Ecto neural progenitor cell (in vitro differentiated cells): ENCODE measurements at regions not wholly inside any gene's neighbourhood (a gene's known extent, or its start where the extent isn't known, plus 50 kb on each side); places are given as distances from the start of the nearest gene placed in this dataset.

ENCODE experiments used
- DNase-seq: peaks from one replicate; pipeline ENCODE4 v3.0.0-alpha.2; 2018; ENCODE audit warnings: low spot score

- no peak for DNase-seq
These were observed 141.5 kb downstream of the RRAGC start for GRCh38 chr1:38718031-38718430.

DNA sequence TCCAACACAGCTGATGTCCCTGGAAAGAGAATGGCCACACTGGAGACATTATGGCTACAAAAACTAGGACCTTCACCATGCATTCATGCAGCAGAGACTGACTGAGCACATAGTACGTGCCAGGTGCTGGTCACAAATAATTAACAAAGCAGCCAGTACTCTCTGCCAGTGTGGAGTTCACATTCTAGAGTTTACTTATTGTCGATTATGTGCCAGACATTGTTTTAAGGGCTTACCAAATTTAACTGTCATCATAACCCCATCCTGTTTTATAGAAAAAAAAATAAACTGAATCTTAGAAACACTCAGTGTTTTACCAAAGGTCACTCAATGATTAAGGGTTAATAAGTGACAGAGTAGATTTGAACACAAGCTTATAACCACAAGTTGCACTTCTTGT lies 143.3 kb downstream of the RRAGC start:
- DNase-seq, result no peak

- DNase-seq, result no peak
These were observed 144.2 kb downstream of the RRAGC start for GRCh38 chr1:38715415-38715814.

- DNase-seq, result no peak
These were observed 147.5 kb downstream of the RRAGC start for GRCh38 chr1:38712046-38712445.

GRCh38 chr1:38708701-38709258 lies 150.8 kb downstream of the RRAGC start:
- no peak for DNase-seq

DNA sequence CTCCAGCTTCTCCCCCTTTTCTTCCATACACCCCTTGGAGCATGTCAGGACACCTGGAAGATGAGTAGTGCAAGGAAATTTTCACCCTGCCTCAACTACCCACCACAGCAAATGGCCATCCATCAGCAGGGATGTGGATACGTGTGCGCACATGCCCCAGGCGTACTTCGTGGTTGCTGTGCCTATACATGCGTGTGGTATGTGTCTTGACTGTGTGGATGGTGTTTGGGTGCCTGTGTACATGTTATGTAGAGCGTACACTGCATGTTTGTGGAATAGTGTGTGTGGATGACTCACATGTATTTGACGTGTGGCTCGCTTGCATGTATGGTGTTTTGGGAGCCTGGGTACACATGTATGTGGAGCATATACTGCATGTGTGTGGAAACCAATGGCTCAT lies 158.5 kb downstream of the RRAGC start:
- no peak for DNase-seq

DNA sequence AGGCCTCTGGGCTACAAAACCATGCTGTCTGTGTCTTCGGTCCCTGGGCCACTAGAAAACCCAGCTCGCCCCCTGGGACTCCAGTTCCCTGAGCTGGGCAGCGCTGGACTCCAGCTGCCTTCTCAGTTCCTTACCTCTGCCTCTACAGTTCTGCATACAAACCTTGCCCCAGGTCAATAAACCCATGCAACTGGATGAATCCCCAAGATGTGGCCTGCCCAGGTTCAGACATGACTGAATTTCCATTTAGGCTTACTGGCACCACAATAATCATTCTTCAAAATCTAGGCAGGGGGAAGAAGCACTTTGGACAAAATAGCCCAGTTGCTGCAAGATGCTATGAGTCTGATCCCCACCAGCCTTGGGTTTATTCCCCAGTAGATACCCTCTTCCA lies 159.5 kb downstream of the RRAGC start:
- no peak for DNase-seq

GRCh38 chr1:38699330-38700076 lies 160.1 kb downstream of the RRAGC start:
- DNase-seq, result no peak

GRCh38 chr1:38697387-38697786 lies 162.2 kb downstream of the RRAGC start:
- DNase-seq, result no peak

DNA sequence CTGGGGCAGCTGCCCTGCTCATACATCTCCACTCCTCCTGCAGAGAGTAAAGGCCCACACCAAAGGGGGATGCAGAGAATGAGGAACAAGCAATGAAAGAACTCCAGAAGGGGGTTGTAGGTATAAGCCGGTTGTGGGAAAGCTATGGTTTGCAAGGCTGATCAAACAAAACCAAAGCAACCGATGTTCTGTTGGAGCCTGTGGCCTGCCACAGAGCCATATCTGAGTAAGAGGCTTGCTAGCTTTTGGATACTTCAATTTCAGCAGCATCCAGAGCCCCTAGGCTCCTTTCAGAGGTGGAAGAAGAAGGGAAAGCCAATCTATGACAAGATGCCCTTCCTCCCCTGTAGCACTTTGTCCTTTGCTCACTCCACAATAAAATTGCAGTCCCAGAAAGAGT lies 163.2 kb downstream of the RRAGC start:
- no peak for DNase-seq

- no peak for DNase-seq
These were observed 165.8 kb downstream of the RRAGC start for GRCh38 chr1:38693759-38694158.

DNA sequence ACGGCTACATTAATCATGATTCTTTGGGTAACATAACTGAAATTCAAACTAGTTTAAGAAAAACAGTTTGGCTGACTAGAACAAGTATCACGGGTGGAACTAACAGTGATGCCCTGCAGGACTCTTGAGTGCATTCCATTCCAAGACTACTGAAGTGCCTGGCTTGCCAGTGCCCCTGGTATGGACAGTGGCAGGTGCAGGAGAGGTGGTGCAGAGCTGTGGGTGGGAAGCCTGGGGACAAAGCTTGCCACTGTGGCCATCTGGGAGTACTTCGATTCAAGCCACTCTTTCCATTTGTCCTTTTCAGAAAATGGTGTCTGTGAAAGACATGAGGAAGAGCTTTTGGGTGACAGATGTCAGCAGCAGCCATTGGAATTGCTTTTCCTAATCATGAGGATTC lies 166.5 kb downstream of the RRAGC start:
- no peak for DNase-seq

DNA sequence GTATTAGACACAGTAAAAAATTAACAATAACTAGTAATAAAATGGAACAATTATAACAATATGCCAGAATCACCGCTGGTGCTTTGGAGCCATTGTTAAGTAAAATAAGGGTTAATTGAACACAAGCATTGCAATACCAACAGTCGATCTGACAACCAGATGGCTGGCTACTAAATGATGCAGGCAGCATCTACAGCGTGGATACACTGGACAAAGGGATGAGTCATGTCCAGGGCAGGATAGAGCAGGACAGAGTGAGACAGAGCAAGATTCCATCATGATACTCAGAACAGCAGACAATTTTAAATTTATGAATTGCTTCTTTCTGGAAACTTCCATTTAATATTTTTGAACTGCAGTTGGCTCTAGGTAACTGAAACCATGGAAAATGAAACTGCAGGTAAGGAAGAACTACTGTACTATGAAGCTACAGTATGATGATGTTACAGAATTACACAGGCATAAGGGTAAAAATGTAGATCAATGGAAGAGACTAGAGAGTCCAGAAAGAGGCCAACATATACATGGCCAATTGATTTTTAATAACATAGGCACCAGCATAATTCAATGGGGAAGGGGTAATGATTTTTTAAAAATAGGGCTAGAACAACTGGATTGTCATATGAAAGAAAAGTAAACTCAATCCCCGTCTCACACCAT lies 168.7 kb downstream of the RRAGC start:
- DNase-seq, result no peak

DNA sequence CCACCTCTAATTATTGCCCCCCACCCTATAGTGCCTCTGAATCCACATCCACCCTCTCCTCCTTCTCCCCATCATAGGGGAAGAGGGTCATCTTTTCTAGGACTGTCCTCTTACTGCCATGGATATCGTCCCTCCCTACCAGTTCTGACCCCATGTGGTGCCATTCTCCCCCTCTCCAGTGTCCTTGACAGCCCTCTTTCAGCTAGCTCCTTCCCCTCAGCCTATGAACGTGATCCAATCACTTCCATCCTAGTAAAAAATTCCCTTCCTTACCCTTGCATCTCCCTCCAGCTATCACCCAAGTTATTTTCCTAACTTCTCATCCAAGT lies 172.7 kb downstream of the RRAGC start:
- no peak for DNase-seq

DNA sequence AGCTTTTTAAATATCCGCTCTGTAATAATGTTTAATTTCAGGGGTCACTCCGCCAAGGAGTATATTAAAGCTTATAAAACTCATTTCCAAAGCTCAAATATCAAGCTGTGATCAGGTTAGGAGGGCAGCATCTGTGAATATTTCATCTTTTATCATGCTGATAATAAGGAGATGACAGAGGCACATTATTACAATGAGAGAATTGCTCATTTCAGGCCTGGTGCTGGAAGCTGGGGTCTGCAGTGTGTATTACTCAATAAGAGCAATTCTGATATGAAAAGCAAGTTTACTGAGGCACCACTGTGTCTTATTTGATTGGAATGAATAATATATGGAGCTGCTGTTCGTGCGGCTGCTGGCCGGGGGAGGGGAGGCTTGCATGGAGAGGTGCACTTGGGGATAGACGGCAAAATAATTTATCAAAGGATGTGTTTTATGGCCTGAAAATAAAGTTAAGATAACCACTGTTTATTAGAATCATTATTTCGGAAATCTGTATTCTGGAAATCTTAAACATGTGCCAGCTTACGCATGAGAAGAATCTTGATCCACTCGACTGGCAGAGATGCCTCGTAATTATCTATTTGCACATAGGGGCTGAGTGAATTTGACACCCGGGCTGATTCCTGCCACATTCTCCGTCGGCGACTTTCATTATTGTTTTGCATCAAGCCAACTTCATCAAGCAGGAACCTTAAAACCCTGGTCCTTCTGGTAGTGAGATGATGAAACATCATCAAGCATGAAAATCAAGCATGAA lies 173.2 kb downstream of the RRAGC start:
- no peak for DNase-seq

DNA sequence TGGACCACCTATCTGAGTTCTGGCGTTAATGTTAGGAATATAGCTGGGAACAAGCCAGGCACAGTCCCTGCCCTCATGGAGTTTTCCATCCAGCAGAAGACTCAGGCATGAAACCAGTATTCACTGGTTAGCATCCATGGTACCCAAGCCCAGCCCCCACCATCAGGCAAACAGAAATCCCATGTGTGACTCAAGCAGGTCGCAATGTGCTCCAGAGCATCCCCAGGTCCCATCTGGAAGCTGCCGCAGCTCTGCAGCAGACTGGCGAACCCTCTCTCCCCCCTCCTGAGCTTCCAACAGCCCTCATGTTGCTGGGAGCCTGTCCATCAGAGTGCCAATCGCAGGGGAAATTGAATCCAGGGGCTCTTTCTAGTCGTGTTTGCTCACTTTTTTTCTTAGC lies 174.2 kb downstream of the RRAGC start:
- DNase-seq, result no peak

- no peak for DNase-seq
These were observed 178.6 kb downstream of the RRAGC start for GRCh38 chr1:38680801-38681510.

- no peak for DNase-seq
These were observed 181.8 kb downstream of the RRAGC start for GRCh38 chr1:38677756-38678155.

DNA sequence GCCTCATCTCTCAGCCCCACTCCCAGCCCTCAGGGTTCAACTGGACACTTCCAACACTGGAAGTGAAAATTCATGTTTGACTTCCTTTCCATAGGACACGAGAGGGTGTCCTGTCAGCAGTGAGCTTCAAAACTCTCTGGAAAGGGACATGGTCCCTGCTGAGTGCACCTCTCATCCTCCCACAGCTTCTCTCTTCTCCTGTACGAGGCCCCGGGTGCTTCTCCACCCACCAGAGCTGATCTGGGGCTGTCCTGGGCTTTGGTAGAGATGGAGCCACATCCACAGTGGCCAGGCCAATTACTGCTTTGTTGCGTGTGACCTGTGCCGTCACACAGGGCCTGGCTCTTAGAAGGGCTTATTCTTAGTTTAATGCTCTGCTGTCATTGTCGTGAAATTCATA lies 182.3 kb downstream of the RRAGC start:
- DNase-seq, result no peak

- no peak for DNase-seq
These were observed 186.9 kb downstream of the RRAGC start for GRCh38 chr1:38672692-38673091.

GRCh38 chr1:38671221-38671620 lies 188.4 kb downstream of the RRAGC start:
- DNase-seq, result no peak

DNA sequence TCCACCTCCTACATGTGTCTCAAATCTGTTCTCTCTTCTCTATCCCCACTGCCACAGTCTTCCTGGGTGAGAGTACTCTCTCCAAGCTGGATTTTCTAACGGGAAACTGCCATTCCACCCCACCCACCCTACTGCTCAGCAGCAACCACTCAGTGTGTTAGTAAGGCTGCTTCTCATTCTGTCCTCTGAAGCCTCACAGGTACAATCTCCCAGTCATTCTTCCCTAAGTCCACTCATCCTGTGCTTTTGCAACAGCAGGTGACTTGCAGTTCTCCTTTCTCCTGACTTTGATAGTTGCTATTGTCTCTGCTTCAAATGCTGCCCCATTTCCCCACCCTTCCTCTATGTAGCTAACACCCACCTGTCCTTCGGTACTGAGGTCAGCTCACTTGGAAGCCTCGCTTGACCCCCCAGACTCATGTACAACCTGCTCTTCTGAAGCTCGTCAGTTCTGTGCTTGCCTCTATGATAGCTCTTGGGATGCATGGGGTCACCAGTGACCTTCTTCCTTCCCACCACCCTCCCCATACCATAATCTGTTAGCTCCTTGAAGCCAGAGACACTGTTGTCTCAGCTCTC lies 188.9 kb downstream of the RRAGC start:
- no peak for DNase-seq
